A673 (cell line): ENCODE measurements at regions not wholly inside any gene's neighbourhood (a gene's known extent, or its start where the extent isn't known, plus 50 kb on each side); places are given as distances from the start of the nearest gene placed in this dataset.

Source experiments
- CTCF ChIP-seq: fragments of 300-800, 200-600 bp; sonication (generic); conservative IDR thresholded peaks from 2 replicates; pipeline ENCODE4 v1.5.1; 2017; ENCODE audit warnings: low read depth, mild to moderate bottlenecking, antibody characterized with exemption, low read length, moderate library complexity, mixed read lengths
- EZH2 ChIP-seq: fragments of 200-600 bp; sonication (generic); IDR thresholded peaks from 2 replicates; pipeline ENCODE4 v1.6.1; 2017; ENCODE audit warnings: borderline replicate concordance, low read depth, mild to moderate bottlenecking, mixed read lengths, antibody characterized with exemption, low read length; ENCODE audit not compliant: poor library complexity, severe bottlenecking

- no peak for TF ChIP-seq CTCF
- TF ChIP-seq EZH2 = no peak
Measured at GRCh38 chr15:67998599-67999133, 55.4 kb upstream of the PIAS1 start.
